ENCODE measurements at regions not wholly inside any gene's neighbourhood (a gene's known extent, or its start where the extent isn't known, plus 50 kb on each side); places are given as distances from the start of the nearest gene placed in this dataset.
"Not testable (repeated sequence)": the region's sequence is repeated elsewhere in the genome, so short reads cannot be mapped to it uniquely, and the experiment has no call there.

- DNase-seq = no peak
Measured at GRCh38 chr2:211157211-211157610, 600.8 kb downstream of the CPS1 start.

GRCh38 chr2:211157856-211158463 lies 601.6 kb downstream of the CPS1 start:
- DNase-seq = peak; percentile 46 to 54

- no peak for DNase-seq
Measured at GRCh38 chr2:211159972-211160371, 603.6 kb downstream of the CPS1 start.

- no peak for DNase-seq
Measured at GRCh38 chr2:211161236-211161635, 604.8 kb downstream of the CPS1 start.

GRCh38 chr2:211162911-211163310 lies 606.5 kb downstream of the CPS1 start:
- DNase-seq = no peak

- DNase-seq = no peak
Measured at GRCh38 chr2:211170843-211171242, 614.4 kb downstream of the CPS1 start.

GRCh38 chr2:211174021-211174420 lies 617.6 kb downstream of the CPS1 start:
- DNase-seq = no peak

GRCh38 chr2:211174631-211175030 lies 618.2 kb downstream of the CPS1 start:
- no peak for DNase-seq

GRCh38 chr2:211175956-211176355 lies 619.6 kb downstream of the CPS1 start:
- DNase-seq = no peak

GRCh38 chr2:211176514-211177141 lies 620.2 kb downstream of the CPS1 start:
- no peak for DNase-seq

GRCh38 chr2:211181626-211182025 lies 625.2 kb downstream of the CPS1 start:
- no peak for DNase-seq

GRCh38 chr2:211187602-211188001 lies 631.2 kb downstream of the CPS1 start:
- DNase-seq = no peak

GRCh38 chr2:211203986-211204385 lies 647.6 kb downstream of the CPS1 start:
- DNase-seq = no peak

GRCh38 chr2:211204456-211204855 lies 648.1 kb downstream of the CPS1 start:
- no peak for DNase-seq

GRCh38 chr2:211204902-211205301 lies 648.5 kb downstream of the CPS1 start:
- no peak for DNase-seq

GRCh38 chr2:211205358-211205757 lies 649.0 kb downstream of the CPS1 start:
- DNase-seq = no peak

GRCh38 chr2:211205836-211206235 lies 649.4 kb downstream of the CPS1 start:
- DNase-seq = no peak

- no peak for DNase-seq
Measured at GRCh38 chr2:211216221-211216620, 659.8 kb downstream of the CPS1 start.

- DNase-seq = not testable (repeated sequence)
Measured at GRCh38 chr2:211219548-211219947, 663.1 kb downstream of the CPS1 start.

- DNase-seq = no peak
Measured at GRCh38 chr2:211225784-211226183, 669.4 kb downstream of the CPS1 start.

- DNase-seq = no peak
Measured at GRCh38 chr2:211228559-211228958, 672.2 kb downstream of the CPS1 start.

- no peak for DNase-seq
Measured at GRCh38 chr2:211237586-211238275, 681.3 kb downstream of the CPS1 start.

- DNase-seq = no peak
Measured at GRCh38 chr2:211241891-211242290, 685.5 kb downstream of the CPS1 start.

GRCh38 chr2:211247751-211248150 lies 691.4 kb downstream of the CPS1 start:
- no peak for DNase-seq

Data from activated CD4-positive, alpha-beta T cell treated with anti-CD3 and anti-CD28 coated beads for 4 hours (primary cell).